Cardiac fibroblast (primary cell): ENCODE measurements at regions not wholly inside any gene's neighbourhood (a gene's known extent, or its start where the extent isn't known, plus 50 kb on each side); places are given as distances from the start of the nearest gene placed in this dataset.

Experiments
- DNase-seq, 2 donors: peaks; one replicate each; pipeline versions ENCODE4 v3.0.0 to v3.0.0-alpha.2; 2010; ENCODE audit warnings: low read depth in 2 of 2
- H3K4me3 ChIP-seq, 2 donors: replicated peaks in 1 of 2; 1 replicate in 1 of 2; 2 replicates in 1 of 2; pipeline ENCODE4 v1.5.1; 2011; ENCODE audit warnings: low read depth in 2 of 2, low read length in 2 of 2, mild to moderate bottlenecking in 2 of 2, moderate library complexity in 1 of 2
- CTCF ChIP-seq: IDR thresholded peaks from one replicate; pipeline ENCODE4 v1.5.1; 2011; ENCODE audit warnings: low read depth, mild to moderate bottlenecking, low read length, inconsistent platforms

GRCh38 chr15:23994273-23994672, 307.2 kb upstream of the NDN start:
- TF ChIP-seq CTCF = no peak
- no peak overlapping the region for H3K4me3 ChIP-seq
- no peak for DNase-seq

- no peak for TF ChIP-seq CTCF
- H3K4me3 ChIP-seq = no peak overlapping the region
- DNase-seq = no peak
Measured at GRCh38 chr15:23998056-23998455, 311.0 kb upstream of the NDN start.

- no peak for DNase-seq
- no peak for TF ChIP-seq CTCF
- H3K4me3 ChIP-seq = no peak overlapping the region
Measured at GRCh38 chr15:24008476-24008875, 321.4 kb upstream of the NDN start.

- DNase-seq = no peak
- H3K4me3 ChIP-seq = no peak overlapping the region
- no peak for TF ChIP-seq CTCF
Measured at GRCh38 chr15:24017470-24017869, 330.4 kb upstream of the NDN start.

GRCh38 chr15:24039683-24040082, 352.6 kb upstream of the NDN start:
- no peak overlapping the region for H3K4me3 ChIP-seq
- TF ChIP-seq CTCF = no peak
- DNase-seq = peak in 1 of 2 donors; percentile 0

GRCh38 chr15:24054547-24055245, 367.6 kb upstream of the NDN start:
- TF ChIP-seq CTCF = no peak
- no peak overlapping the region for H3K4me3 ChIP-seq
- peak in 1 of 2 donors; percentile 2 for DNase-seq
